Keratinocyte (primary cell): ENCODE measurements at regions not wholly inside any gene's neighbourhood (a gene's known extent, or its start where the extent isn't known, plus 50 kb on each side); places are given as distances from the start of the nearest gene placed in this dataset.

ENCODE experiments used
- DNase-seq: peaks from one replicate; pipeline ENCODE4 v3.0.0-alpha.2; 2011; ENCODE audit warnings: low read depth, missing footprints, low spot score
- FAIRE-seq: peaks from 2 replicates; lab custom pipeline; 2011; peaks lifted over from hg19 to GRCh38; lab: Jason Lieb, UNC
- H2AFZ ChIP-seq: 2 replicates; pipeline ENCODE4 v1.6.0; 2012; ENCODE audit warnings: low read length, control low read depth, inconsistent platforms; ENCODE audit not compliant: control insufficient read depth
- H3K27ac ChIP-seq: 2 replicates; pipeline ENCODE4 v1.5.1; 2011; ENCODE audit warnings: low read length; ENCODE audit not compliant: control insufficient read depth, insufficient read depth
- H3K27me3 ChIP-seq: 3 replicates; pipeline ENCODE4 v1.6.0; 2011; ENCODE audit warnings: low read length; ENCODE audit not compliant: control insufficient read depth, insufficient read depth; ENCODE audit errors: extremely low read depth
- H3K36me3 ChIP-seq, 2 experiments: 2 replicates in 1 of 2; 3 replicates in 1 of 2; pipeline ENCODE4 v1.5.1; 2011; ENCODE audit warnings: low read length in 2 of 2, mild to moderate bottlenecking in 1 of 2; ENCODE audit not compliant: control insufficient read depth in 2 of 2, insufficient read depth in 2 of 2; ENCODE audit errors: extremely low read depth in 1 of 2
- H3K4me1 ChIP-seq: 3 replicates; pipeline ENCODE4 v1.5.1; 2011; ENCODE audit warnings: low read length; ENCODE audit not compliant: control insufficient read depth, insufficient read depth; ENCODE audit errors: extremely low read depth
- H3K4me2 ChIP-seq: 3 replicates; pipeline ENCODE4 v1.6.0; 2011; ENCODE audit warnings: low read depth, low read length; ENCODE audit not compliant: control insufficient read depth, insufficient read depth; ENCODE audit errors: extremely low read depth
- H3K4me3 ChIP-seq, 3 experiments: fragments of 200-600 bp in 1 of 3; sonication (generic) in 1 of 3; 2 replicates in 2 of 3; 3 replicates in 1 of 3; pipeline ENCODE4 v1.5.1; 2011 to 2016; ENCODE audit warnings: low read length in 3 of 3, mild to moderate bottlenecking in 3 of 3, control low read depth in 2 of 3, inconsistent platforms in 1 of 3, low read depth in 1 of 3, mixed read lengths in 1 of 3, mixed run types in 1 of 3, moderate library complexity in 1 of 3; ENCODE audit not compliant: control insufficient read depth in 2 of 3, insufficient read depth in 2 of 3; ENCODE audit errors: extremely low read depth in 1 of 3
- H3K79me2 ChIP-seq: 2 replicates; pipeline ENCODE4 v1.6.0; 2012; ENCODE audit warnings: low read length; ENCODE audit not compliant: control insufficient read depth, insufficient read depth
- H3K9ac ChIP-seq: 3 replicates; pipeline ENCODE4 v1.6.0; 2011; ENCODE audit warnings: low read length; ENCODE audit not compliant: control insufficient read depth, insufficient read depth; ENCODE audit errors: extremely low read depth
- H3K9me1 ChIP-seq: 3 replicates; pipeline ENCODE4 v1.6.0; 2011; ENCODE audit warnings: low read length; ENCODE audit not compliant: control insufficient read depth, insufficient read depth; ENCODE audit errors: extremely low read depth
- H3K9me3 ChIP-seq: 2 replicates; pipeline ENCODE4 v1.5.1; 2012; ENCODE audit warnings: low read depth, low read length; ENCODE audit not compliant: control insufficient read depth
- H4K20me1 ChIP-seq: 3 replicates; pipeline ENCODE4 v1.6.0; 2011; ENCODE audit warnings: low read length; ENCODE audit not compliant: control insufficient read depth, insufficient read depth; ENCODE audit errors: extremely low read depth
- EZH2 ChIP-seq: IDR thresholded peaks from one replicate; pipeline ENCODE4 v1.6.1; 2012; ENCODE audit warnings: inconsistent platforms, mild to moderate bottlenecking, low read length, moderate library complexity
- dilution Hi-C: fragments of 300-500 bp; cut with MboI; formaldehyde crosslinking; loops from one replicate; pipeline ENCODE4 v1.7.0; 2020; ENCODE audit warnings: low sequenced_read_pairs; ENCODE audit not compliant: extremely low pct_ligation_motif_present
- TF ChIP-seq, protein P1 (sequence below), 3 experiments: IDR thresholded peaks in 1 of 3; conservative IDR thresholded peaks in 1 of 3; optimal IDR thresholded peaks in 1 of 3; 2 replicates in 2 of 3; 3 replicates in 1 of 3; pipeline versions ENCODE3 to v1.5.1; 2011; ENCODE audit warnings: low read length in 3 of 3, mild to moderate bottlenecking in 3 of 3, moderate library complexity in 2 of 3, control low read depth in 1 of 3, inconsistent platforms in 1 of 3; ENCODE audit not compliant: insufficient read depth in 2 of 3; ENCODE audit errors: extremely low read depth in 1 of 3

DNA sequence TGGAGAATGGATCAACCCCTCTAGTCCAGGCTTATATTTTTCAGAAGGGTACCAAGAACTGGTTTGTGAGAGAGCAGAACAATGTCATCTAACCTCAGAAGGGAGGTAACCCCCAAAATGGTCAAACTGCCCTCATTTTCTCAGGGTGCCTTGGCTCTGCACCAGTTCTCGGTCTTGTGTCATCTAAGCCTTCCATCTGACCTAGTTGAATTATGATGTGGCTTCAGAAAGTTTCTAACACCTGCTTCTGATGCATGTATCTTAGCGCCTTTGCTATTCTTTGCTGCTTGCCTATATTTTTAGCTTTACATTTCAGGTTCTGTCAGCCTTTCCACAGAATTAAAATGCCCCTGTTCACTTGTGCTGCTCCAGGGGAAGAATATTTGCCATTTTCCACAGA, 91.7 kb upstream of the E2F8 start:
- no peak for DNase-seq
- Histone ChIP-seq H3K79me2 (no peaks in the 10 kb centered on the region), H3K36me3 (no peaks in the 10 kb centered on the region), H2AFZ (no peak overlapping the region), H3K9me1 (no peaks in the 10 kb centered on the region), H4K20me1 (no peaks in the 10 kb centered on the region), H3K27ac (no peak overlapping the region), H3K9me3 (no peaks in the 10 kb centered on the region), H3K27me3 (peaks cover 17% of the 10 kb centered on the region), H3K9ac (no peak overlapping the region), H3K4me1 (no peaks in the 10 kb centered on the region), H3K4me3 (no peak overlapping the region), H3K4me2 (no peak overlapping the region)
- dilution Hi-C loops = no loop called here
- FAIRE-seq = no peak
- TF ChIP-seq EZH2 = no peak

DNA sequence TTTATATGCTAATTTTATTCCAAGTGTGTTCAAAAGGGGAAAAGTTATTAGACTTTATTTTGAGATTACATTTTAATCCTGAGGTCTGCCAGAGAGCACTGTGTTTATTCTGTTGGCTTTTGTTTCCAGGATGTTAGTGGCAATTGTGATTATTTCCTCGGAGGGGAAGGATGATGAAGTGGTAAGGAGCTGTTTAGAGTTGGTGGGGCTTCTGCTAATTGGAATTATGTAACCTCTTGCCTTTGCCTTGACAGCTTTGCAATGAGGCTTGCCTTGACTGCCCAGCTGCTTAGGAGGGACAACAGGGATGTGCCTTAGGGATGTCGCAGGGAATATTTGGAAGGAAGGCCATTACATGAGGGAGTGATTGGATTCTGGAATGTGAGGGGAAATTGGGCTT, 89.7 kb upstream of the E2F8 start:
- Histone ChIP-seq H3K4me3 (no peak overlapping the region), H3K9ac (no peak overlapping the region), H3K36me3 (no peaks in the 10 kb centered on the region), H3K9me1 (no peaks in the 10 kb centered on the region), H3K27me3 (peaks cover 10% of the 10 kb centered on the region), H3K4me2 (no peak overlapping the region), H2AFZ (no peak overlapping the region), H3K27ac (no peak overlapping the region), H4K20me1 (no peaks in the 10 kb centered on the region), H3K4me1 (peaks cover 5% of the 10 kb centered on the region), H3K9me3 (no peaks in the 10 kb centered on the region), H3K79me2 (no peaks in the 10 kb centered on the region)
- DNase-seq (no peak), FAIRE-seq (no peak)
- TF ChIP-seq, protein P1, sequence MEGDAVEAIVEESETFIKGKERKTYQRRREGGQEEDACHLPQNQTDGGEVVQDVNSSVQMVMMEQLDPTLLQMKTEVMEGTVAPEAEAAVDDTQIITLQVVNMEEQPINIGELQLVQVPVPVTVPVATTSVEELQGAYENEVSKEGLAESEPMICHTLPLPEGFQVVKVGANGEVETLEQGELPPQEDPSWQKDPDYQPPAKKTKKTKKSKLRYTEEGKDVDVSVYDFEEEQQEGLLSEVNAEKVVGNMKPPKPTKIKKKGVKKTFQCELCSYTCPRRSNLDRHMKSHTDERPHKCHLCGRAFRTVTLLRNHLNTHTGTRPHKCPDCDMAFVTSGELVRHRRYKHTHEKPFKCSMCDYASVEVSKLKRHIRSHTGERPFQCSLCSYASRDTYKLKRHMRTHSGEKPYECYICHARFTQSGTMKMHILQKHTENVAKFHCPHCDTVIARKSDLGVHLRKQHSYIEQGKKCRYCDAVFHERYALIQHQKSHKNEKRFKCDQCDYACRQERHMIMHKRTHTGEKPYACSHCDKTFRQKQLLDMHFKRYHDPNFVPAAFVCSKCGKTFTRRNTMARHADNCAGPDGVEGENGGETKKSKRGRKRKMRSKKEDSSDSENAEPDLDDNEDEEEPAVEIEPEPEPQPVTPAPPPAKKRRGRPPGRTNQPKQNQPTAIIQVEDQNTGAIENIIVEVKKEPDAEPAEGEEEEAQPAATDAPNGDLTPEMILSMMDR (optimal IDR thresholded peaks at IDR 0.05 in 1 of 3, IDR thresholded peaks at IDR 0.05 in 1 of 3, conservative IDR thresholded peaks at IDR 0.05 in 1 of 3; ENCODE audit: extremely low read depth in 1 of 3, insufficient read depth in 2 of 3, low read length in 3 of 3) = no peak
- no peak for TF ChIP-seq EZH2
- dilution Hi-C loops = no loop called here

DNA sequence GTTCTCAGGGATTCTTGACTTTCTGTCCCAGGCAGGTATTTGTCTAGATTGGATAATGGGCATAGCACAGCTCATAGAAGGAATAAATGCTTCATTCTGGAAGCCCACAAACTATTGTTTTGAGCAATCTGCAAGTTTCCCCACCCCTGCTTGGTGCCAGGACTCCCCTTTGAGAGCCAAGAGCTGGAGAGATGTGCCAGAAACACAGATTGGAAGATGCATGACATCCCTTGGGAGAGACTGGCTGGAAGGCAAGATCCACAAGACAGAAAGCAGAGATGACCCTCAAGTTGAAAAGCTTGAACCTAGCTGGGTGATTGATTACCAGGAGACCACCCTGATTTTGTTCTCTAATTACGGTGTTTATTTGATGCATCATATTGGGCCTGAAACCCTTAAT, 89.2 kb upstream of the E2F8 start:
- H3K9me1 ChIP-seq = no peaks in the 10 kb centered on the region
- H3K4me1 ChIP-seq = peaks cover 5% of the 10 kb centered on the region
- no peak overlapping the region for H3K4me3 ChIP-seq
- H3K4me2 ChIP-seq = no peak overlapping the region
- H3K9ac ChIP-seq = no peak overlapping the region
- no peak overlapping the region for H2AFZ ChIP-seq
- no peak for TF ChIP-seq EZH2
- TF ChIP-seq, protein P1 (optimal IDR thresholded peaks at IDR 0.05 in 1 of 3, IDR thresholded peaks at IDR 0.05 in 1 of 3, conservative IDR thresholded peaks at IDR 0.05 in 1 of 3; ENCODE audit: extremely low read depth in 1 of 3, insufficient read depth in 2 of 3, low read length in 3 of 3) = no peak
- H3K27me3 ChIP-seq = peaks cover 10% of the 10 kb centered on the region
- dilution Hi-C loops = no loop called here
- no peaks in the 10 kb centered on the region for H3K36me3 ChIP-seq
- no peaks in the 10 kb centered on the region for H3K79me2 ChIP-seq
- H4K20me1 ChIP-seq = no peaks in the 10 kb centered on the region
- no peak overlapping the region for H3K27ac ChIP-seq
- no peak for FAIRE-seq
- H3K9me3 ChIP-seq = no peaks in the 10 kb centered on the region
- DNase-seq = no peak
